BJ (cell line): ENCODE measurements at regions not wholly inside any gene's neighbourhood (a gene's known extent, or its start where the extent isn't known, plus 50 kb on each side); places are given as distances from the start of the nearest gene placed in this dataset.
"Not testable (repeated sequence)": the region's sequence is repeated elsewhere in the genome, so short reads cannot be mapped to it uniquely, and the experiment has no call there.

Experiments
- CTCF ChIA-PET: fragments of 350-600 bp; formaldehyde crosslinking; extraction: SDS; loops from one replicate; lab custom pipeline; 2021; ENCODE audit warnings: antibody characterized with exemption, inconsistent platforms; lab: Yijun Ruan, JAX
- POLR2A ChIA-PET: fragments of 300-600 bp; sonication (Branson Sonifier 250); formaldehyde crosslinking; extraction: SDS; loops from one replicate; lab custom pipeline; 2021; ENCODE audit warnings: antibody characterized with exemption; lab: Charles Lee
- DNase-seq: peaks from one replicate; pipeline ENCODE4 v3.0.0-alpha.2; 2011; ENCODE audit warnings: low read depth
- H3K27me3 ChIP-seq: 2 replicates; pipeline ENCODE4 v1.6.0; 2011; ENCODE audit warnings: low read length; ENCODE audit not compliant: control insufficient read depth, insufficient read depth
- H3K36me3 ChIP-seq: 2 replicates; pipeline ENCODE4 v1.5.1; 2011; ENCODE audit warnings: low read length; ENCODE audit not compliant: control insufficient read depth, insufficient read depth
- H3K4me3 ChIP-seq: 2 replicates; pipeline ENCODE4 v1.5.1; 2011; ENCODE audit warnings: low read depth, mild to moderate bottlenecking, control low read depth, low read length
- CTCF ChIP-seq: IDR thresholded peaks from 2 replicates; pipeline ENCODE4 v1.5.1; 2011; ENCODE audit warnings: low read depth, mild to moderate bottlenecking, control low read depth, inconsistent platforms, low read length, moderate library complexity; ENCODE audit not compliant: insufficient read depth

DNA sequence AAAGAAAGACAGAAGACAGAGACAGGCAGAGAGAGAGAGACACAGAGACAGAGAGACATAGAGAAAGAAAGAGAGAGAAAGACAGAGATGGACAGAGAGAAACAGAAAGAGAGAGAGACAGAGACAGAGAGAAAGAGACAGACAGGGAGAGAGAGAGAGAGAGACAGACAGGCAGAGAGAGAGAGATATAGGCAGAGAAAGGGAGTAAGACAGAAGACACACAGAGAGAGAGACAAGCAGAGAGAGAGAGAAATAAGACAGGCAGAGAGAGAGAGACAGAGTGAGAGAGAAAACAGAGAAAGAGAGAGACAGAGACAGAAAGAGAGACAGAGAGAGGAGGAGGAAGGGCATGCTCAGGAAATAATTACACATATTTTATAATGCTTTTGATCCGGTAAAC lies 758.3 kb upstream of the DEFB115 start:
- ChIA-PET POLR2A (no interaction called here), CTCF (no interaction called here)
- no peak for TF ChIP-seq CTCF
- Histone ChIP-seq H3K36me3 (no peaks in the 10 kb centered on the region), H3K27me3 (no peaks in the 10 kb centered on the region), H3K4me3 (no peak overlapping the region)
- DNase-seq = no peak

DNA sequence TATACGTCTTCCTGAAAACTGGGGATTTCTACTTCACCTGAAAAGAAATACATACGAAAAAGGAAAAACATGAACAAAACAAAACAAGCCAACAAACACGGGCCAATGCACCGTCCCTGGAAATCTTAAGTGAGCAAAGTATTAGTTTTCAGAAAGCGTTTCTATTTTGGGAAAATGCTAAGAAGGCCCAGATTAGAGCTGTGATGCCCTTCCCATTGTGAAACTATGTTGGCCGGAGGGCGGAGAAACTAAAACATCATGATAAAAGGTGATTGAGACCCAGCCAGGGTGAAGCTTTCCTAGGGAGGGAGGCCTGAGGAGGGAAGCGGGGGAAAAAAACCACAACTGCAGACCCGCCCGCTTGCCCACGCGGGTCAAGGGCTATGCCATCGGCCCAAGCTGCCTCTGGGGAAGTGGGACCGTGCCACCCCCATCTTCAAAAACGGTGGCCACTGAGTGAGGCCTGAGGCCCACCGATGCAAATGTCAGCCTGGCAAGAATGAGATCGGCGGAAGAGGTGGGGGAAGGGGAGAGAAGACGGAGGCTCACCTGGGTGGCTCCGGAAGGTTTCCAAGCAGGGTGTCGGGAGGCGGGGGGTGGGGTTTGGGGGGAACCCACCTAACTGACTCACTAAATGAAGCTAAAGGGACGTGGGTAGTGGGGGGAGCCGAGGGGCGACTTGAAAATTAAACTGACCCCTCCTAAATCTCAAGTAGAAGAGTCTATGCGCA lies 757.6 kb upstream of the DEFB115 start:
- POLR2A ChIA-PET, H3K27me3 ChIP-seq, CTCF ChIA-PET, H3K36me3 ChIP-seq, DNase-seq, H3K4me3 ChIP-seq: not testable (repeated sequence)

GRCh38 chr20:30500447-30500820 lies 757.0 kb upstream of the DEFB115 start:
- H3K27me3 ChIP-seq, DNase-seq, CTCF ChIA-PET, POLR2A ChIA-PET, H3K36me3 ChIP-seq, H3K4me3 ChIP-seq: not testable (repeated sequence)

DNA sequence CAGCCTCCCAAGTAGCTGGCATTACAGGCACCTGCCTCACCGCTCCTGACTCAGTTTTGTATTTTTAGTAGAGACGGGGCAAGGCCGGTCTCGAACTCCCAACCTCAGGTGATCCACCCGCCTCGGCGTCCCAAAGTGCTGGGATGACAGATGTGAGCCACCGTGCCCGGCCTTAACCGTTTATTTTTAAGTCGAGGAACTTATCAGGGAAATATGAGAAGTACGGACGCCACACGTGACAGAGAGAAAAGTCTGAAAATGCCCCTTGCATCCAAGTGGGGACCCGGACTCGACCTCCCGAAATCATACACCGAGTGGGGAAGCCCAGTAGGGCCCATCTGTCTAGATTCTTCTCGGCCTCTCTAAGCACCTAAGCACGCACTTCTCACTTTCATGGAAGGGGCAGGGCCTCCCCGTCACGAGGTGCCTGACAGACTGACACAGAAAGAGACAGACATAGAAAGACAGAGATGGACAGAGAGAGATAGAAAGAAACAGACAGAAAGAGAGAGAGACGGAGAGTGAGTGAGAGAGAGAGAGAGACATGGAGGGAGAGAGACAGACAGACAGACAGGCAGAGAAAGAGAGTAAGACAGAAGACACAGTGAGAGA lies 756.5 kb upstream of the DEFB115 start:
- no peak for DNase-seq
- ChIA-PET CTCF (no interaction called here), POLR2A (no interaction called here)
- Histone ChIP-seq H3K4me3 (no peak overlapping the region), H3K36me3 (no peaks in the 10 kb centered on the region), H3K27me3 (no peaks in the 10 kb centered on the region)
- no peak for TF ChIP-seq CTCF

DNA sequence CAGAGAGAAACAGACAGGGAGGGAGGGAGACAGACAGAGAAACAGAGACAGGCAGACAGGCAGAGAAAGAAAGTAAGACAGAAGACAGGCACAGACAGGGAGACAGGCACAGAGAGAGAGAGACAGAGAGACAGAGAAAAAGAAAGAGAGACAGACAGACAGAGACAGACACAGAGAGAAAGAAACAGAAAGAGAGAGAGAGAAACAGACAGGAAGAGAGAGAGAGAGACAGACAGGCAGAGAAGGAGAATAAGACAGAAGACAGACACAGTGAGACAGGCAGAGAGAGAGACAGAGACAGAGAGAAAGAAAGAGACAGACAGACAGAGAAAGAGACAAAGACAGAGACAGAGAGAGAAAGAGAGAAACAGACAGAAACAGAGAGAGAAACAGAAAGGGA lies 754.8 kb upstream of the DEFB115 start:
- Histone ChIP-seq H3K4me3 (no peak overlapping the region), H3K27me3 (no peaks in the 10 kb centered on the region), H3K36me3 (no peaks in the 10 kb centered on the region)
- CTCF ChIA-PET = no interaction called here
- no peak for TF ChIP-seq CTCF
- POLR2A ChIA-PET = no interaction called here
- DNase-seq = no peak

DNA sequence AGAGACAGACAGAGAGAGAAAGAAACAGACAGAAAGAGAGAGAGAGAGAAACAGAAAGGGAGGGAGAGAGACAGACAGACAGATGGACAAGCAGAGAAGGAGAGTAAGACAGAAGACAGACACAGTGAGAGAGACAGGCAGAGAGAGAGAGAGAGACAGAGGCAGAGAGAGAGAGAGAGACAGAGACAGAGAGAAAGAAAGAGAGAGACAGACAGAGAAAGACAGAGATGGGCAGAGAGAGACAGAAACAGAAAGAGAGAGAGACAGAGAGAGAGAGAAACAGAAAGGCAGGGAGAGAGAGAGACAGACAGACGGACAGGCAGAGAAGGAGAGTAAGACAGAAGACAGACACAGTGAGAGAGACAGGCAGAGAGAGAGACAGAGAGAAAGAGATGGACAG lies 754.3 kb upstream of the DEFB115 start:
- H3K4me3 ChIP-seq, H3K27me3 ChIP-seq, H3K36me3 ChIP-seq, POLR2A ChIA-PET, CTCF ChIA-PET, DNase-seq: not testable (repeated sequence)
